ENCODE measurements at regions not wholly inside any gene's neighbourhood (a gene's known extent, or its start where the extent isn't known, plus 50 kb on each side); places are given as distances from the start of the nearest gene placed in this dataset.

DNA sequence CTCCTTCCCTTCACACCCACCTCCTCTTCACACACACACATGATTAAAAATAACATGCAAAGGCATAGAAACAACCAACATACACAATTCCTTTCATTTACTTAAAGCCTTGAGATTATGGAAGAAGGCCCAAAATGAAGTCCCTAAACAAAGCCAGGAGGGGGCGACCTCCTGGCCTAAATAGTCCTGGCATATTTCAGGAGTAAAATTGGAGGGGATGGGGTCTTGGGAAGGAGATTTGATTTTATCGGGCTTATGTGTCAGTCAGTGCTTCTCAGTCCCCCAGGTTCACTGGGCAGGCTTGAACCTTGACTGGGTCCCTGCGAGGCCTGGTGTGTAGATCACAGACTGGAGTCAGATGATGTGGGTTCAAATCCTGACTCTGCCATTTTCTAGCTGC, 266.4 kb downstream of the SAMD5 start:
- no peak for ATAC-seq (ENCODE audit: low read depth)
- Histone ChIP-seq H2AFZ (replicated peaks; ENCODE audit: low read length, poor library complexity) (no peak overlapping the region), H3K4me3 (ENCODE audit: insufficient read depth, low read depth, low read length) (no peak overlapping the region), H4K8ac (ENCODE audit: low read depth in 2 of 2, low read length in 2 of 2) (no peak overlapping the region), H3K9me3 (ENCODE audit: control insufficient read depth, insufficient read depth, low read length) (no peaks in the 10 kb centered on the region), H4K5ac (ENCODE audit: low read depth, low read length) (no peak overlapping the region), H3K9ac (ENCODE audit: low read depth, low read length) (no peak overlapping the region), H3K79me1 (ENCODE audit: low read depth in 1 of 2, low read length in 2 of 2) (no peaks in the 10 kb centered on the region), H3K27ac (ENCODE audit: insufficient read depth, low read length) (no peak overlapping the region), H3K36me3 (ENCODE audit: control insufficient read depth, insufficient read depth, low read length) (no peaks in the 10 kb centered on the region), H3K23ac (ENCODE audit: low read depth, low read length) (no peak overlapping the region), H2BK120ac (ENCODE audit: low read depth, low read length) (no peak overlapping the region), H4K20me1 (ENCODE audit: insufficient read depth, low read length) (no peaks in the 10 kb centered on the region), H2BK20ac (ENCODE audit: low read depth, low read length) (no peak overlapping the region), H2AK5ac (ENCODE audit: low read depth, low read length) (no peak overlapping the region), H2BK15ac (ENCODE audit: low read depth, low read length) (no peak overlapping the region), H3K4me2 (ENCODE audit: low read depth, low read length) (no peak overlapping the region), H3K18ac (ENCODE audit: low read depth, low read length) (no peak overlapping the region), H2AK9ac (replicated peaks; ENCODE audit: low read depth, low read length, poor library complexity) (no peak overlapping the region), H2BK5ac (ENCODE audit: low read depth, low read length, poor library complexity, severe bottlenecking) (no peak overlapping the region), H4K91ac (ENCODE audit: insufficient read depth, low read depth, low read length) (no peak overlapping the region), H3K27me3 (ENCODE audit: control insufficient read depth, insufficient read depth, low read length) (no peaks in the 10 kb centered on the region), H3K56ac (ENCODE audit: extremely low read depth, insufficient read depth, low read length) (no peak overlapping the region), H3K14ac (replicated peaks; ENCODE audit: low read depth, low read length) (no peak overlapping the region), H3K4ac (ENCODE audit: low read depth, low read length) (no peak overlapping the region), H3K4me1 (ENCODE audit: control insufficient read depth, insufficient read depth, low read length) (no peaks in the 10 kb centered on the region), H3K9me1 (ENCODE audit: insufficient read depth, low read length) (no peaks in the 10 kb centered on the region)
- dilution Hi-C loops (cut with HindIII; ENCODE audit: low sequenced_read_pairs, unreplicated experiment) = no loop called here
- BruUV-seq (replicated peaks) = no TSS peak
- in situ Hi-C loops (cut with MboI; ENCODE audit: low sequenced_read_pairs) = no loop called here
- CTCF ChIA-PET = no interaction called here
- WGBS, 2 experiments (ENCODE audit: extremely low coverage in 2 of 2, insufficient read length in 1 of 2) = no CpG with 5 or more reads among the region's 3 CpGs
- intact Hi-C loops (cut with micrococcal nuclease) = no loop called here
- no peak for DNase-seq
- POLR2A ChIA-PET (ENCODE audit: unreplicated experiment) = no interaction called here
- TF ChIP-seq, protein P1, sequence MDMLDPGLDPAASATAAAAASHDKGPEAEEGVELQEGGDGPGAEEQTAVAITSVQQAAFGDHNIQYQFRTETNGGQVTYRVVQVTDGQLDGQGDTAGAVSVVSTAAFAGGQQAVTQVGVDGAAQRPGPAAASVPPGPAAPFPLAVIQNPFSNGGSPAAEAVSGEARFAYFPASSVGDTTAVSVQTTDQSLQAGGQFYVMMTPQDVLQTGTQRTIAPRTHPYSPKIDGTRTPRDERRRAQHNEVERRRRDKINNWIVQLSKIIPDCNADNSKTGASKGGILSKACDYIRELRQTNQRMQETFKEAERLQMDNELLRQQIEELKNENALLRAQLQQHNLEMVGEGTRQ (IDR thresholded peaks at IDR 0.05; ENCODE audit: low read depth, low read length) = no peak
- TF ChIP-seq BHLHE40 (IDR thresholded peaks at IDR 0.05; ENCODE audit: low read depth, low read length) (no peak), POLR2A (IDR thresholded peaks at IDR 0.05; ENCODE audit: low read depth, low read length) (no peak), CEBPB (IDR thresholded peaks at IDR 0.05; ENCODE audit: low read depth, low read length) (no peak), MAZ (IDR thresholded peaks at IDR 0.05; ENCODE audit: borderline replicate concordance, low read depth, low read length) (no peak), RCOR1 (IDR thresholded peaks at IDR 0.05; ENCODE audit: insufficient replicate concordance, low read length) (no peak), MXI1 (IDR thresholded peaks at IDR 0.05; ENCODE audit: borderline replicate concordance, low read depth, low read length) (no peak), NFE2L2 (IDR thresholded peaks at IDR 0.05; ENCODE audit: low read depth, low read length) (no peak), MAFK (IDR thresholded peaks at IDR 0.05; ENCODE audit: low read depth, low read length) (no peak), CHD1 (IDR thresholded peaks at IDR 0.05; ENCODE audit: low read depth, low read length) (no peak), RFX5 (IDR thresholded peaks at IDR 0.05; ENCODE audit: low read depth, low read length) (no peak), RAD21 (IDR thresholded peaks at IDR 0.05; ENCODE audit: low read length) (no peak), ELK1 (IDR thresholded peaks at IDR 0.05; ENCODE audit: borderline replicate concordance, low read depth, low read length) (no peak), CTCF (conservative IDR thresholded peaks at IDR 0.05; ENCODE audit: low read depth, low read length) (no peak), SMC3 (IDR thresholded peaks at IDR 0.05; ENCODE audit: low read depth, low read length) (no peak), FOS (IDR thresholded peaks at IDR 0.05; ENCODE audit: low read depth, low read length) (no peak)

Measured in IMR-90 (cell line).